B cell (primary cell): ENCODE measurements at regions not wholly inside any gene's neighbourhood (a gene's known extent, or its start where the extent isn't known, plus 50 kb on each side); places are given as distances from the start of the nearest gene placed in this dataset.

Source experiments
- ATAC-seq: fragments of 200-7000 bp; cut with Tn5 transposase; one replicate; pipeline ENCODE4 v1.10.0; 2021; ENCODE audit warnings: low read depth, mild to moderate bottlenecking, moderate number of reproducible peaks, moderate library complexity
- CTCF ChIA-PET: fragments of 350-600 bp; sonication (Branson Sonifier 250); formaldehyde crosslinking; loops from one replicate; lab custom pipeline; 2021; ENCODE audit warnings: antibody characterized with exemption, inconsistent platforms; lab: Charles Lee
- POLR2A ChIA-PET: fragments of 350-600 bp; sonication (Branson Sonifier 250); formaldehyde crosslinking; loops from one replicate; lab custom pipeline; 2021; ENCODE audit warnings: antibody characterized with exemption; lab: Charles Lee
- DNase-seq: peaks from one replicate; pipeline ENCODE4 v3.0.0; 2013
- H2AFZ ChIP-seq: 2 replicates; pipeline ENCODE4 v1.6.1; 2012; ENCODE audit warnings: mild to moderate bottlenecking, low read depth, low read length; ENCODE audit not compliant: insufficient read depth, poor library complexity, severe bottlenecking
- H3K27ac ChIP-seq, 2 donors: 1 replicate in 1 of 2; 2 replicates in 1 of 2; pipeline ENCODE4 v1.5.1; 2012 to 2013; ENCODE audit warnings: low read length in 2 of 2, mild to moderate bottlenecking in 2 of 2, moderate library complexity in 1 of 2
- H3K27me3 ChIP-seq, 4 experiments: fragments of 200-600 bp in 1 of 4; sonication (generic) in 1 of 4; replicated peaks in 1 of 4; 1 replicate in 2 of 4; 2 replicates in 2 of 4; pipeline versions ENCODE4 v1.6.1 to v1.7.0; 2013 to 2016; ENCODE audit warnings: low read length in 3 of 4, mild to moderate bottlenecking in 2 of 4, mixed read lengths in 1 of 4, moderate library complexity in 1 of 4; ENCODE audit not compliant: insufficient read depth in 4 of 4, control insufficient read depth in 3 of 4; ENCODE audit errors: control extremely low read depth in 1 of 4
- H3K36me3 ChIP-seq, 2 experiments: replicated peaks in 1 of 2; 1 replicate in 1 of 2; 2 replicates in 1 of 2; pipeline versions ENCODE4 v1.6.1 to v1.7.1; 2013; ENCODE audit warnings: low read length in 1 of 2; ENCODE audit not compliant: insufficient read depth in 2 of 2, control insufficient read depth in 1 of 2; ENCODE audit errors: control extremely low read depth in 1 of 2, extremely low read depth in 1 of 2
- H3K4me1 ChIP-seq, 2 donors: fragments of 200-600 bp in 1 of 2; sonication (generic) in 1 of 2; 1 replicate in 1 of 2; 2 replicates in 1 of 2; pipeline versions ENCODE4 v1.5.1 to v1.6.1; 2013 to 2017; ENCODE audit warnings: low read length in 2 of 2; ENCODE audit not compliant: control insufficient read depth in 2 of 2, insufficient read depth in 2 of 2
- H3K4me2 ChIP-seq: replicated peaks from 2 replicates; pipeline ENCODE3; 2012; ENCODE audit warnings: mild to moderate bottlenecking, low read depth, low read length; ENCODE audit not compliant: poor library complexity, severe bottlenecking
- H3K4me3 ChIP-seq, 5 experiments: fragments of 200-600 bp in 1 of 5; sonication (generic) in 1 of 5; 1 replicate in 3 of 5; 2 replicates in 2 of 5; pipeline versions ENCODE4 v1.5.1 to v1.7.0; 2011 to 2016; ENCODE audit warnings: low read length in 4 of 5, mild to moderate bottlenecking in 4 of 5, low read depth in 2 of 5, control low read depth in 1 of 5, moderate library complexity in 1 of 5; ENCODE audit not compliant: insufficient read depth in 1 of 5; ENCODE audit errors: control extremely low read depth in 1 of 5, extremely low read depth in 1 of 5
- H3K79me2 ChIP-seq: fragments of 200-600 bp; sonication (generic); one replicate; pipeline ENCODE4 v1.6.0; 2016; ENCODE audit warnings: low read length; ENCODE audit not compliant: control insufficient read depth, insufficient read depth
- H3K9ac ChIP-seq: fragments of 200-600 bp; sonication (generic); 2 replicates; pipeline ENCODE4 v1.6.1; 2017; ENCODE audit warnings: mild to moderate bottlenecking, low read length, moderate library complexity
- H3K9me3 ChIP-seq, 3 donors: one replicate each; pipeline versions ENCODE4 v1.6.1 to v1.7.1; 2013; ENCODE audit warnings: low read length in 2 of 3; ENCODE audit not compliant: control insufficient read depth in 2 of 3, insufficient read depth in 1 of 3; ENCODE audit errors: control extremely low read depth in 1 of 3
- H4K20me1 ChIP-seq: 2 replicates; pipeline ENCODE4 v1.6.0; 2012; ENCODE audit warnings: mild to moderate bottlenecking, low read length; ENCODE audit not compliant: insufficient read depth, control insufficient read depth, poor library complexity, severe bottlenecking
- H3K27ac Mint-ChIP-seq: one replicate; pipeline ENCODE4 v1.8.0; 2021; ENCODE audit warnings: mixed read lengths
- H3K27me3 Mint-ChIP-seq: one replicate; pipeline ENCODE4 v1.8.0; 2021; ENCODE audit warnings: mixed read lengths
- H3K4me1 Mint-ChIP-seq: one replicate; pipeline ENCODE4 v1.8.0; 2021; ENCODE audit warnings: mixed read lengths
- H3K4me3 Mint-ChIP-seq: one replicate; pipeline ENCODE4 v1.8.0; 2021; ENCODE audit warnings: mixed read lengths
- H3K9me3 Mint-ChIP-seq: one replicate; pipeline ENCODE4 v1.8.0; 2022; ENCODE audit warnings: mixed read lengths; ENCODE audit not compliant: insufficient read depth
- CTCF ChIP-seq: fragments of 200-600 bp; IDR thresholded peaks from one replicate; pipeline ENCODE4 v1.8.0; 2022; ENCODE audit warnings: antibody characterized with exemption, mild to moderate bottlenecking
- EZH2 ChIP-seq: IDR thresholded peaks from 2 replicates; pipeline ENCODE4 v1.6.1; 2012; ENCODE audit warnings: borderline replicate concordance, low read depth, mild to moderate bottlenecking, moderate library complexity, low read length; ENCODE audit not compliant: insufficient read depth, poor library complexity, severe bottlenecking
- WGBS: methylation state at CpG from one replicate; pipeline ENCODE4 v1.1.5; 2013; ENCODE audit warnings: missing lambda C conversion rate; ENCODE audit not compliant: insufficient coverage; 5-methylcytosine and 5-hydroxymethylcytosine counted together
- intact Hi-C: fragments of 100-400 bp; cut with micrococcal nuclease; formaldehyde crosslinking; loops from one replicate; pipeline ENCODE4 v1.10.0; 2022

- H3K27me3 Mint-ChIP-seq: peaks cover 37% of the 10 kb centered on the region
- H3K4me2 ChIP-seq: no peak overlapping the region
- ChIA-PET CTCF (no interaction called here), POLR2A (no interaction called here)
- no peaks in the 10 kb centered on the region for H4K20me1 ChIP-seq
- H3K79me2 ChIP-seq: no peaks in the 10 kb centered on the region
- peaks cover 3% of the 10 kb centered on the region for H3K4me1 Mint-ChIP-seq
- H3K9ac ChIP-seq: no peak overlapping the region
- no peak for TF ChIP-seq EZH2
- no peak for TF ChIP-seq CTCF
- no peak for DNase-seq
- H3K4me3 Mint-ChIP-seq: no peak overlapping the region
- no peak overlapping the region for H3K27ac Mint-ChIP-seq
- peaks cover 3% of the 10 kb centered on the region for H3K9me3 Mint-ChIP-seq
- no peaks in the 10 kb centered on the region for H3K4me1 ChIP-seq
- no CpG with 5 or more reads among the region's 2 CpGs for WGBS
- H3K27ac ChIP-seq: no peak overlapping the region
- ATAC-seq: no peak
- H3K9me3 ChIP-seq: peaks cover 0 to 40% (median 18%) of the 10 kb centered on the region in 3 donors
- peaks cover 0 to 38% (median 3%) of the 10 kb centered on the region in 4 experiments for H3K27me3 ChIP-seq
- intact Hi-C loops: no loop called here
- no peak overlapping the region for H2AFZ ChIP-seq
- no peak overlapping the region for H3K4me3 ChIP-seq
- H3K36me3 ChIP-seq: no peaks in the 10 kb centered on the region
Measured at GRCh38 chr17:79673517-79673916, 57.2 kb upstream of the ENPP7 start.

- H3K27ac Mint-ChIP-seq: no peak overlapping the region
- no peak for DNase-seq
Measured at GRCh38 chr17:79672496-79672895, 58.2 kb upstream of the ENPP7 start.

More at GRCh38 chr17:79672496-79672895, 58.2 kb upstream of the ENPP7 start:
- ChIA-PET POLR2A (no interaction called here), CTCF (no interaction called here)
- H3K27ac ChIP-seq: no peak overlapping the region
- intact Hi-C loops: no loop called here
- no peak overlapping the region for H3K4me3 Mint-ChIP-seq
- TF ChIP-seq EZH2 (no peak), CTCF (no peak)
- no peaks in the 10 kb centered on the region for H3K36me3 ChIP-seq
- no peak overlapping the region for H2AFZ ChIP-seq
- ATAC-seq: no peak
- H3K4me2 ChIP-seq: no peak overlapping the region
- H3K4me1 Mint-ChIP-seq: peaks cover 3% of the 10 kb centered on the region
- H3K9me3 ChIP-seq: peaks cover 0 to 42% (median 18%) of the 10 kb centered on the region in 3 donors
- 94% methylated on average over 4 of the region's 5 CpGs for WGBS
- peaks cover 3% of the 10 kb centered on the region for H3K9me3 Mint-ChIP-seq
- H3K27me3 ChIP-seq: peaks cover 0 to 45% (median 3%) of the 10 kb centered on the region in 4 experiments
- H3K4me1 ChIP-seq: no peaks in the 10 kb centered on the region
- H4K20me1 ChIP-seq: no peaks in the 10 kb centered on the region
- no peaks in the 10 kb centered on the region for H3K79me2 ChIP-seq
- peaks cover 45% of the 10 kb centered on the region for H3K27me3 Mint-ChIP-seq
- no peak overlapping the region for H3K9ac ChIP-seq
- H3K4me3 ChIP-seq: no peak overlapping the region
